ENCODE measurements at regions not wholly inside any gene's neighbourhood (a gene's known extent, or its start where the extent isn't known, plus 50 kb on each side); places are given as distances from the start of the nearest gene placed in this dataset.

DNA sequence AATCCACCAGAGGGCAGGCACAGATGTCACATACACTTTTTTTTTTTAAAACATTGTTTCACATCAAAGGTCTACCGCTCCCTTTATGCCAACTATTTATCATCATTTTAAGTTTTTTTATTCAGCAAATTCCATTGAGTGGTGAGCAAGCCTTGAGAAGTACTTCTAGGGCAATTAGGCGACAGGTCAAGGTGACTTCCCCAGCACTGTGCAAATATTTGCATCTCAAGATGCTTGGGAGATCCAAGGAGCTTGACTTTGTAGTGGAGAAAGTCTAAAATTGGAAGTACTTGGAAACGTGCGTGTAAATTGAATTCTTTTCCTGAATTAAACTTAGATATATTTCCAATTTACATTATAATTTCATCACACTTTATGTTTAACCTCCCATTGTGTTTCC is 211.1 kb downstream of the ICE1 start:
- Histone ChIP-seq H3K36me3 (no peaks in the 10 kb centered on the region), H3K4me1 (no peaks in the 10 kb centered on the region), H3K4me3 (no peak overlapping the region), H3K27ac (no peak overlapping the region), H3K9me3 (no peaks in the 10 kb centered on the region), H3K27me3 (no peaks in the 10 kb centered on the region)
- DNase-seq, result no peak
- TF ChIP-seq, protein P1, sequence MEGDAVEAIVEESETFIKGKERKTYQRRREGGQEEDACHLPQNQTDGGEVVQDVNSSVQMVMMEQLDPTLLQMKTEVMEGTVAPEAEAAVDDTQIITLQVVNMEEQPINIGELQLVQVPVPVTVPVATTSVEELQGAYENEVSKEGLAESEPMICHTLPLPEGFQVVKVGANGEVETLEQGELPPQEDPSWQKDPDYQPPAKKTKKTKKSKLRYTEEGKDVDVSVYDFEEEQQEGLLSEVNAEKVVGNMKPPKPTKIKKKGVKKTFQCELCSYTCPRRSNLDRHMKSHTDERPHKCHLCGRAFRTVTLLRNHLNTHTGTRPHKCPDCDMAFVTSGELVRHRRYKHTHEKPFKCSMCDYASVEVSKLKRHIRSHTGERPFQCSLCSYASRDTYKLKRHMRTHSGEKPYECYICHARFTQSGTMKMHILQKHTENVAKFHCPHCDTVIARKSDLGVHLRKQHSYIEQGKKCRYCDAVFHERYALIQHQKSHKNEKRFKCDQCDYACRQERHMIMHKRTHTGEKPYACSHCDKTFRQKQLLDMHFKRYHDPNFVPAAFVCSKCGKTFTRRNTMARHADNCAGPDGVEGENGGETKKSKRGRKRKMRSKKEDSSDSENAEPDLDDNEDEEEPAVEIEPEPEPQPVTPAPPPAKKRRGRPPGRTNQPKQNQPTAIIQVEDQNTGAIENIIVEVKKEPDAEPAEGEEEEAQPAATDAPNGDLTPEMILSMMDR (IDR thresholded peaks at IDR 0.05), result no peak

DNA sequence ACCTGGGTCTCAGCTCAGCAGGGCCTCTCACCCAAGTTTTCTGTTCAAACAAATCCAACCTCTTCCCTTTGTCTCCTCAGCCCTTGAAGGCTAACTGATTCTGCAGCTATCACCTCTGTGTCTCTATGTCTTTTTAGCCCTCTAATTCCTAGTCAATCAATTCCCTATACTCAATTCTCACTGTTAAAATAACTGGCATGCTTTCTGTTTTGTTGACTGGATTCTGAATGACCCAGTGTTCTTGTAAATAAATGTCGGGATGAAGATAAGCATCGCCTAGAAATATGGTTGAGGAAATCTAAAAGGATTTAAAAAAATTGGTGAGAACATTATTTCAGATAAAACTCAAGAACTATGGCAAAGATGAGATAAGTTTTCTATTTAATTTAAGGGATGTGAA is 210.2 kb downstream of the ICE1 start:
- H3K36me3 ChIP-seq, result no peaks in the 10 kb centered on the region
- H3K27me3 ChIP-seq, result no peaks in the 10 kb centered on the region
- no peaks in the 10 kb centered on the region for H3K4me1 ChIP-seq
- no peak for DNase-seq
- H3K9me3 ChIP-seq, result no peaks in the 10 kb centered on the region
- no peak overlapping the region for H3K4me3 ChIP-seq
- no peak overlapping the region for H3K27ac ChIP-seq
- TF ChIP-seq POLR2A (IDR thresholded peaks at IDR 0.05), result no peak
- TF ChIP-seq, protein P1 (IDR thresholded peaks at IDR 0.05), result no peak

DNA sequence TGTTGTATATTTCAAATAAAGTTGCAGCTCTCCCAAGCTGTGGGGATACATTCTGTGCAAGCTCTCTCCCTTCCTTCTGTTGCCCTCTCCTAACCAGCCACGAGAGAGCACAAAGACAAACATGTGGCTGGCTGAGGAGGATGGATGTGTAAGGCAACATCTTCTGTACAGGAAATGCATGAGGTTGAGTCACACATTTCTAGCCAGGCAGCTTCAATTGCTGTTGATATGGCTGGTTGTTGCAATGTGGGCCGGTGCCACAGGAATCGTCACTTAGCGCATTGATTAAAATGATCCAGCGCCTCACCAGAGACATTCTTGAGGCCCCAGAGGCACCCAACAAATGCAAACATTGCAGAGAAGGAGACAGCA is 207.1 kb downstream of the ICE1 start:
- TF ChIP-seq, protein P1 (IDR thresholded peaks at IDR 0.05), result no peak
- no peak for TF ChIP-seq POLR2A (IDR thresholded peaks at IDR 0.05)
- H3K27ac ChIP-seq, result no peak overlapping the region

DNA sequence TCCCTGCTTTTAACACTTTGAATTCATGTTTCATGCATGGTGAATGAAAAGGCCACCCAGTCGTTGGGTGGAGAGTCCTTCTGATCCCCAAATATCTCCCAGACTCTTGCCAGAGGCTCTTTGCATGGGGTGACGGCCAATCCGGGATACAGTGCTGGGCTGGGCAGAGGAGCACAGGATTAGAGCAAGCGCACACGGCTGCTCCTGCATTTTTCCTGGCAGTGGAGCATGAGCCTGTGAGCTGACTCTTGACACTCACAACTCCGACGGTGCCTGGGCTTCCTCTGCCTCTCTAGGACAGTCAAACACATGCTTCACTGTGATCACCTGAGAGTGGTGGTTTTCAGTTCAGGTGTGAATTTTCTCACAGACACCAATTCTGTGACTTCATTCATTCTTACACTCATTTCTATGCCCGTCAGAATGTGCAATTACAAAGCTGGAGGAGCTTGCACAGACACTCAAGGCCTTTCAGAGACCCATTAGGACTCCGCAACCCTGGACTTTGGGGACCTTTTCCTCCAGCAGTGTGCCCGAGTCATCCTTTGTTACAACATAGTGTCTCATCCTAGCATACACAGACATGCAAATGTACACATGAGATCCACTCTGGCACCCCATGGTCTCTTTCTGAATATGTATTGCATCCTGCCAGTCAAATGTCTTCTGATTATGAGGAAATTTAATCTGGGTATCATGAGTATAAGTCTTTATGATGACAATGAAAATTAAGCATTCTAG is 206.6 kb downstream of the ICE1 start:
- Histone ChIP-seq H3K27ac (no peak overlapping the region), H3K9me3 (no peaks in the 10 kb centered on the region), H3K4me3 (no peak overlapping the region), H3K27me3 (no peaks in the 10 kb centered on the region), H3K36me3 (no peaks in the 10 kb centered on the region), H3K4me1 (no peaks in the 10 kb centered on the region)
- no peak for DNase-seq
- TF ChIP-seq, protein P1 (IDR thresholded peaks at IDR 0.05), result no peak
- TF ChIP-seq POLR2A (IDR thresholded peaks at IDR 0.05), result no peak

More for the DNA sequence above, 207.1 kb downstream of the ICE1 start:
- Histone ChIP-seq H3K27me3 (no peaks in the 10 kb centered on the region), H3K36me3 (no peaks in the 10 kb centered on the region), H3K4me3 (no peak overlapping the region), H3K4me1 (no peaks in the 10 kb centered on the region), H3K9me3 (no peaks in the 10 kb centered on the region)
- no peak for DNase-seq

DNA sequence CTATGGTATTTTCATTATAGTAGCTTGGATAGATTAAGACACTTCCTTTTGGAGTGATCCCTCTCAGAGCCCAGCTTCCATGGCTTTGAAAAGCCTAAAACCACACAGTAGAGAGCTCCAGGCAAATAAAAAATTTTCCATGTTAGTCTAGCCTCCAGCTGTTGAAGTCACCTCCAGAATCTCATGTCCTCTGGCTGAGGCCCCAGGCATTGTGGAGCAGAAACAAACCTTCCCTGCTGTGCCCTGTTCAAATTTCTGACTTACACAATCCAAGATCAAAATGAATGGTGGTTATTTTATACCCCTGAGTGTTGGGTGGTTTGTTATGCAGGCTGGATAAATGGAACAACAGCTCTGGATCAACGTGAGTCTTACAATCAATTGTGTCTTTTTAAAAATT is 203.9 kb downstream of the ICE1 start:
- DNase-seq, result no peak
- no peak for TF ChIP-seq POLR2A (IDR thresholded peaks at IDR 0.05)
- TF ChIP-seq, protein P1 (IDR thresholded peaks at IDR 0.05), result no peak
- H3K4me3 ChIP-seq, result no peak overlapping the region
- no peaks in the 10 kb centered on the region for H3K4me1 ChIP-seq
- H3K27me3 ChIP-seq, result no peaks in the 10 kb centered on the region
- H3K36me3 ChIP-seq, result no peaks in the 10 kb centered on the region
- no peaks in the 10 kb centered on the region for H3K9me3 ChIP-seq
- H3K27ac ChIP-seq, result no peak overlapping the region

DNA sequence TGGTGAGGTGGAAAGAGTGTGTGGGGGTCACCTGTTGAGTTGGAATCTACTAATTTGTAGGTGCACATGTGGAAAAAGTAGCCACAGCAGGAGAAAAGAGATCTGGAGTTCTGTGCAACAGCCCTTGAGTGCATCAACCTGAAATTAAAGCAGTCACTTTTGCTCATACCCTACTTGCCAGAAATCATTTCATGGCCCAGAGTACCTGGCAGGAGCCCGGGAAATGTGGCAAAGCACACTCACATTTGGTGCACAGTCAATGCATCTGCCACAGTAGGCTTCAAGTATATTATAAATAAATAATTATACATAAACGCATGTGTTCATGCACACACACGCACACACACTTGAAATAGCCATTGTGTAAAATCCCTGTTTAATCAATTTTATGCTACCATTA is 203.0 kb downstream of the ICE1 start:
- H3K4me1 ChIP-seq, result no peaks in the 10 kb centered on the region
- no peak overlapping the region for H3K4me3 ChIP-seq
- no peaks in the 10 kb centered on the region for H3K9me3 ChIP-seq
- no peak overlapping the region for H3K27ac ChIP-seq
- no peaks in the 10 kb centered on the region for H3K36me3 ChIP-seq
- no peaks in the 10 kb centered on the region for H3K27me3 ChIP-seq
- TF ChIP-seq, protein P1 (IDR thresholded peaks at IDR 0.05), result no peak
- TF ChIP-seq POLR2A (IDR thresholded peaks at IDR 0.05), result no peak
- no peak for DNase-seq

Measured in Peyer's patch (tissue), 4 donors.